GM23248 (cell line): ENCODE measurements at regions not wholly inside any gene's neighbourhood (a gene's known extent, or its start where the extent isn't known, plus 50 kb on each side); places are given as distances from the start of the nearest gene placed in this dataset.
"Not testable (repeated sequence)": the region's sequence is repeated elsewhere in the genome, so short reads cannot be mapped to it uniquely, and the experiment has no call there.

Experiments
- DNase-seq: peaks from one replicate; pipeline ENCODE4 v3.0.0-alpha.2; 2015
- H2AFZ ChIP-seq: fragments of 200-600 bp; sonication (generic); 2 replicates; pipeline ENCODE4 v1.6.1; 2016; ENCODE audit warnings: antibody characterized with exemption
- H3F3A ChIP-seq: fragments of 200-600 bp; sonication (generic); 2 replicates; pipeline ENCODE4 v1.6.1; 2016; ENCODE audit warnings: mild to moderate bottlenecking, antibody characterized with exemption, mixed run types; ENCODE audit not compliant: insufficient read depth
- H3K27ac ChIP-seq: fragments of 200-600 bp; sonication (generic); 2 replicates; pipeline ENCODE4 v1.5.1; 2016; ENCODE audit warnings: mild to moderate bottlenecking
- H3K27me3 ChIP-seq: fragments of 200-600 bp; sonication (generic); replicated peaks from 2 replicates; pipeline ENCODE4 v1.6.1; 2016; ENCODE audit warnings: mild to moderate bottlenecking; ENCODE audit not compliant: insufficient read depth
- H3K36me3 ChIP-seq: fragments of 200-600 bp; sonication (generic); 2 replicates; pipeline ENCODE4 v1.6.1; 2016; ENCODE audit warnings: low read depth, mild to moderate bottlenecking
- H3K4me1 ChIP-seq: fragments of 200-600 bp; sonication (generic); 2 replicates; pipeline ENCODE4 v1.6.1; 2016; ENCODE audit warnings: mild to moderate bottlenecking; ENCODE audit not compliant: insufficient read depth
- H3K4me2 ChIP-seq: fragments of 200-600 bp; sonication (generic); one replicate; pipeline ENCODE4 v1.6.1; 2016; ENCODE audit warnings: mild to moderate bottlenecking; ENCODE audit not compliant: unreplicated experiment
- H3K4me3 ChIP-seq: fragments of 200-600 bp; sonication (generic); 2 replicates; pipeline ENCODE4 v1.5.1; 2016; ENCODE audit warnings: mild to moderate bottlenecking
- H3K79me2 ChIP-seq: fragments of 200-600 bp; sonication (generic); 2 replicates; pipeline ENCODE4 v1.6.1; 2016; ENCODE audit warnings: mild to moderate bottlenecking; ENCODE audit not compliant: insufficient read depth
- H3K9ac ChIP-seq: fragments of 200-600 bp; sonication (generic); 2 replicates; pipeline ENCODE4 v1.6.1; 2016; ENCODE audit warnings: mild to moderate bottlenecking
- H3K9me2 ChIP-seq: fragments of 200-600 bp; sonication (generic); 2 replicates; pipeline ENCODE4 v1.6.1; 2016; ENCODE audit warnings: mixed run types, mild to moderate bottlenecking, moderate library complexity; ENCODE audit not compliant: insufficient read depth
- H3K9me3 ChIP-seq: fragments of 200-600 bp; sonication (generic); one replicate; pipeline ENCODE4 v1.6.1; 2017; ENCODE audit warnings: low read depth
- H4K20me1 ChIP-seq: fragments of 200-600 bp; sonication (generic); 2 replicates; pipeline ENCODE4 v1.6.0; 2016; ENCODE audit not compliant: insufficient read depth
- EZH2 ChIP-seq: fragments of 200-600 bp; sonication (generic); IDR thresholded peaks from 2 replicates; pipeline ENCODE4 v1.6.1; 2018; ENCODE audit warnings: antibody characterized with exemption, mild to moderate bottlenecking; ENCODE audit not compliant: insufficient read depth, poor library complexity, severe bottlenecking
- EZH2phosphoT487 ChIP-seq: fragments of 200-600 bp; sonication (generic); IDR thresholded peaks from 2 replicates; pipeline ENCODE4 v1.6.1; 2018; ENCODE audit warnings: antibody characterized with exemption, moderate library complexity, mild to moderate bottlenecking, low read depth; ENCODE audit not compliant: insufficient read depth
- WGBS, 2 experiments: methylation state at CpG; one replicate each; pipeline ENCODE4 v1.1.6; 2015 to 2017; ENCODE audit warnings: low lambda C conversion rate in 2 of 2, low coverage in 1 of 2; ENCODE audit errors: missing lambda C conversion rate in 2 of 2; 5-methylcytosine and 5-hydroxymethylcytosine counted together
- in situ Hi-C: fragments of 300-500 bp; cut with MboI; formaldehyde crosslinking; loops from 2 replicates; pipeline ENCODE4 v1.15.0; 2020

- H3K9me2 ChIP-seq, result no peaks in the 10 kb centered on the region
- H2AFZ ChIP-seq, result no peak overlapping the region
- in situ Hi-C loops, result no loop called here
- no peak overlapping the region for H3K9ac ChIP-seq
- H3K4me1 ChIP-seq, result no peaks in the 10 kb centered on the region
- H3K9me3 ChIP-seq, result no peaks in the 10 kb centered on the region
- no peaks in the 10 kb centered on the region for H3K36me3 ChIP-seq
- no peaks in the 10 kb centered on the region for H4K20me1 ChIP-seq
- H3K79me2 ChIP-seq, result no peaks in the 10 kb centered on the region
- 71 to 72% methylated on average over 1 of the region's 1 CpG for WGBS, 2 experiments
- H3K4me3 ChIP-seq, result no peak overlapping the region
- no peak for DNase-seq
- H3F3A ChIP-seq, result no peaks in the 10 kb centered on the region
- H3K27ac ChIP-seq, result no peak overlapping the region
- no peak for TF ChIP-seq EZH2
- TF ChIP-seq EZH2phosphoT487, result no peak
- H3K4me2 ChIP-seq, result no peak overlapping the region
- H3K27me3 ChIP-seq, result no peaks in the 10 kb centered on the region
Observed at GRCh38 chr12:105897311-105897725, 241.4 kb downstream of the NUAK1 start.

GRCh38 chr12:105898271-105898670 lies 240.5 kb downstream of the NUAK1 start:
- H3F3A ChIP-seq, H3K9me3 ChIP-seq, H4K20me1 ChIP-seq, H3K36me3 ChIP-seq, DNase-seq, H3K4me2 ChIP-seq, H3K27ac ChIP-seq, H3K4me1 ChIP-seq, H3K79me2 ChIP-seq, H3K9ac ChIP-seq, H3K27me3 ChIP-seq, H2AFZ ChIP-seq, H3K4me3 ChIP-seq, in situ Hi-C loops, H3K9me2 ChIP-seq: not testable (repeated sequence)
- WGBS, 2 experiments, result 66 to 74% methylated on average over 6 of the region's 6 CpGs

- no peak for DNase-seq
- Histone ChIP-seq H3K27ac (no peak overlapping the region), H4K20me1 (no peaks in the 10 kb centered on the region), H3K4me2 (no peak overlapping the region), H2AFZ (no peak overlapping the region), H3K9me2 (no peaks in the 10 kb centered on the region), H3K4me1 (no peaks in the 10 kb centered on the region), H3K9ac (no peak overlapping the region), H3K4me3 (no peak overlapping the region), H3K79me2 (no peaks in the 10 kb centered on the region), H3K27me3 (no peaks in the 10 kb centered on the region), H3K9me3 (no peaks in the 10 kb centered on the region), H3F3A (no peaks in the 10 kb centered on the region), H3K36me3 (no peaks in the 10 kb centered on the region)
- no peak for TF ChIP-seq EZH2
- in situ Hi-C loops, result no loop called here
- 64 to 68% methylated on average over 5 of the region's 5 CpGs for WGBS, 2 experiments
Observed at GRCh38 chr12:105899589-105899988, 239.2 kb downstream of the NUAK1 start.

- in situ Hi-C loops, result no loop called here
- Histone ChIP-seq H3K27me3 (no peaks in the 10 kb centered on the region), H3F3A (no peaks in the 10 kb centered on the region), H3K4me3 (no peak overlapping the region), H4K20me1 (no peaks in the 10 kb centered on the region), H2AFZ (no peak overlapping the region), H3K36me3 (no peaks in the 10 kb centered on the region), H3K79me2 (no peaks in the 10 kb centered on the region), H3K27ac (no peak overlapping the region), H3K4me1 (no peaks in the 10 kb centered on the region), H3K4me2 (no peak overlapping the region), H3K9me2 (no peaks in the 10 kb centered on the region), H3K9ac (no peak overlapping the region), H3K9me3 (no peaks in the 10 kb centered on the region)
- no peak for DNase-seq
- TF ChIP-seq EZH2 (no peak), EZH2phosphoT487 (no peak)
- 50 to 72% methylated on average over 1 of the region's 1 CpG for WGBS, 2 experiments
Observed at GRCh38 chr12:105906561-105906960, 232.2 kb downstream of the NUAK1 start.

- Histone ChIP-seq H3K4me3 (no peak overlapping the region), H3K36me3 (no peaks in the 10 kb centered on the region), H3F3A (no peaks in the 10 kb centered on the region), H2AFZ (no peak overlapping the region), H3K9ac (no peak overlapping the region), H3K27me3 (no peaks in the 10 kb centered on the region), H3K9me3 (no peaks in the 10 kb centered on the region), H3K27ac (no peak overlapping the region), H3K9me2 (no peaks in the 10 kb centered on the region), H3K4me2 (no peak overlapping the region), H4K20me1 (no peaks in the 10 kb centered on the region), H3K79me2 (no peaks in the 10 kb centered on the region), H3K4me1 (no peaks in the 10 kb centered on the region)
- WGBS, 2 experiments, result 63% methylated on average over 2 of the region's 2 CpGs
- TF ChIP-seq EZH2 (no peak), EZH2phosphoT487 (no peak)
- no peak for DNase-seq
- in situ Hi-C loops, result no loop called here
Observed at GRCh38 chr12:105907982-105908381, 230.8 kb downstream of the NUAK1 start.
